RWPE2 (cell line): ENCODE measurements at regions not wholly inside any gene's neighbourhood (a gene's known extent, or its start where the extent isn't known, plus 50 kb on each side); places are given as distances from the start of the nearest gene placed in this dataset.
A peak's percentile ranks its signal among the peaks of the same experiment; 100 is the strongest.

ENCODE experiments used
- ATAC-seq: fragments of 200-7000 bp; cut with Tn5 transposase; 3 replicates; pipeline ENCODE4 v1.9.1; 2021; ENCODE audit warnings: low read depth
- DNase-seq: peaks from one replicate; pipeline ENCODE4 v3.0.0-alpha.2; 2020; ENCODE audit warnings: low spot score
- H3K27ac ChIP-seq: fragments of 450-650 bp; 2 replicates; pipeline ENCODE4 v1.5.1; 2017; ENCODE audit warnings: mild to moderate bottlenecking; ENCODE audit not compliant: poor library complexity, severe bottlenecking
- H3K27me3 ChIP-seq: fragments of 250-450 bp; sonication (Bioruptor Pico); 2 replicates; pipeline ENCODE4 v1.5.1; 2021; ENCODE audit warnings: mild to moderate bottlenecking, moderate library complexity; ENCODE audit not compliant: insufficient read depth, poor library complexity, severe bottlenecking
- H3K36me3 ChIP-seq: fragments of 250-450 bp; sonication (Bioruptor Pico); 2 replicates; pipeline ENCODE4 v1.5.1; 2020; ENCODE audit warnings: low read depth, mild to moderate bottlenecking, moderate library complexity
- H3K4me1 ChIP-seq: fragments of 250-450 bp; sonication (Bioruptor Pico); 2 replicates; pipeline ENCODE4 v1.5.1; 2021; ENCODE audit warnings: mild to moderate bottlenecking, moderate library complexity; ENCODE audit not compliant: insufficient read depth, poor library complexity, severe bottlenecking
- H3K4me3 ChIP-seq: fragments of 250-450 bp; sonication (Bioruptor Pico); 2 replicates; pipeline ENCODE4 v1.5.1; 2021; ENCODE audit warnings: mild to moderate bottlenecking, moderate library complexity; ENCODE audit not compliant: severe bottlenecking
- H3K9me3 ChIP-seq: fragments of 250-450 bp; sonication (Bioruptor Pico); 2 replicates; pipeline ENCODE4 v1.5.1; 2021; ENCODE audit warnings: mild to moderate bottlenecking, moderate library complexity; ENCODE audit not compliant: severe bottlenecking
- TF ChIP-seq, protein P1 (sequence below): fragments of 450-650 bp; IDR thresholded peaks from one replicate; pipeline ENCODE4 v1.5.1; 2017; ENCODE audit warnings: mild to moderate bottlenecking, moderate library complexity; ENCODE audit not compliant: poor library complexity, severe bottlenecking

DNA sequence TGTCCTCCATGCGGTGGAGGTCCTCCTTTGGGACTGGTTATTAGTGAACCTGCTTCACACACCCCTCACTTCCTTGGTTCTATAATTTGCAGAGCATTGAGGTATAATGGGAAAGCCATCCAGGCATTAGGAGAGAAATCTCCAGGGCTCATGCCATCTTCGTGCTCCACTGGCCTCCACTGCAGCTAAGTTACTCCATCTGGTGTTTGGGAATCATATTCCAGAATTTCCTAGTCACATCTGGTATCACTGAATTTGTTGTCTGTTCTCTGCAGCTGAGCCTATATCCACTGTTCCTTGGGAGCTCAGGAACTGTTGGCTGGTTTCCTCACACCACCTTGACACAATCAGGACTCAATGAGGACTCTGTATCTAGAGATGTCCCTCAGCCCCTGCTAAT is 173.0 kb upstream of the TSHZ2 start:
- peaks cover 13% of the 10 kb centered on the region for H3K27me3 ChIP-seq
- no peaks in the 10 kb centered on the region for H3K4me1 ChIP-seq
- H3K9me3 ChIP-seq: no peaks in the 10 kb centered on the region
- no peaks in the 10 kb centered on the region for H3K36me3 ChIP-seq
- ATAC-seq (no peak), DNase-seq (no peak)
- H3K4me3 ChIP-seq: no peak overlapping the region
- TF ChIP-seq, protein P1, sequence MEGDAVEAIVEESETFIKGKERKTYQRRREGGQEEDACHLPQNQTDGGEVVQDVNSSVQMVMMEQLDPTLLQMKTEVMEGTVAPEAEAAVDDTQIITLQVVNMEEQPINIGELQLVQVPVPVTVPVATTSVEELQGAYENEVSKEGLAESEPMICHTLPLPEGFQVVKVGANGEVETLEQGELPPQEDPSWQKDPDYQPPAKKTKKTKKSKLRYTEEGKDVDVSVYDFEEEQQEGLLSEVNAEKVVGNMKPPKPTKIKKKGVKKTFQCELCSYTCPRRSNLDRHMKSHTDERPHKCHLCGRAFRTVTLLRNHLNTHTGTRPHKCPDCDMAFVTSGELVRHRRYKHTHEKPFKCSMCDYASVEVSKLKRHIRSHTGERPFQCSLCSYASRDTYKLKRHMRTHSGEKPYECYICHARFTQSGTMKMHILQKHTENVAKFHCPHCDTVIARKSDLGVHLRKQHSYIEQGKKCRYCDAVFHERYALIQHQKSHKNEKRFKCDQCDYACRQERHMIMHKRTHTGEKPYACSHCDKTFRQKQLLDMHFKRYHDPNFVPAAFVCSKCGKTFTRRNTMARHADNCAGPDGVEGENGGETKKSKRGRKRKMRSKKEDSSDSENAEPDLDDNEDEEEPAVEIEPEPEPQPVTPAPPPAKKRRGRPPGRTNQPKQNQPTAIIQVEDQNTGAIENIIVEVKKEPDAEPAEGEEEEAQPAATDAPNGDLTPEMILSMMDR: no peak
- H3K27ac ChIP-seq: no peak overlapping the region

DNA sequence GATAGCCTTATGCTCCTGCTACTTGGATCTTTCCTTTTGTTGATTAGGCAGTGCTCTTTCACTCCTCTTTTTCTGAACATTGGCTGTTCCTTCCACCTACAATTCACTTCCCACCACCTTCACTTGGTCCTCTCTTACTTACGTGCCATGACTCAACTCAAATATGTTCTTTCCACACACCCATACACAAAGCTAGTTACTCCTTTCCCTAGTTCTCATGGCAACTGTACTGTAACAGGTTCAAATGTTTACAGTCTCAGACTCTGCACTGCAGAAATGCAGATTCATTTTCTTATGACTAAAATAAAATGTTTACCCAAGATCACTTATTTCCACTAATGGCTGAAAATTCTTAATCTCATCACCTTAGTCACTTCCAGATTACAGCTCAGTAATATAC is 174.0 kb upstream of the TSHZ2 start:
- Histone ChIP-seq H3K4me1 (no peaks in the 10 kb centered on the region), H3K27me3 (peaks cover 13% of the 10 kb centered on the region), H3K9me3 (no peaks in the 10 kb centered on the region), H3K36me3 (no peaks in the 10 kb centered on the region), H3K4me3 (no peak overlapping the region), H3K27ac (no peak overlapping the region)
- TF ChIP-seq, protein P1: no peak
- no peak for DNase-seq
- peak; percentile 30; the same call in 1 of the 3 replicates for ATAC-seq

DNA sequence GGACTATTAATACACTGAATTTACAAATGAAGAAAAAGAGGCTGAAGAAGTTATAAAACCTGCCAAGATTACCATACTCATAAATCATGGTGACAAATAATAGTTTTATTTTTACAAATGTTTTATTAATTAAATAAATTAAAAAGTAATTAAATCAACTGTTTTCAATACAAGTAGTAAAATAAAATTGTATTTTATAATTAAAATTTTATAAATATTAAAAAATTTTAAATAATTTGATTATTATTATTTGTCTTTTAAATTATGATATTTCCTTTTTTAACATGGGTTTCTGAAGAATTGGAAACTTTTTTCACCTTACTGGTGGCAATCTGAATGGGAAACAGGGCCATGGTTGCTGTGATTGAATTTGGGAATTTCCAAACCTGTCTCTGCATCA is 177.3 kb upstream of the TSHZ2 start:
- DNase-seq: no peak
- Histone ChIP-seq H3K4me3 (no peak overlapping the region), H3K27me3 (peaks cover 13% of the 10 kb centered on the region), H3K27ac (no peak overlapping the region), H3K9me3 (no peaks in the 10 kb centered on the region), H3K4me1 (no peaks in the 10 kb centered on the region), H3K36me3 (no peaks in the 10 kb centered on the region)
- TF ChIP-seq, protein P1: no peak
- ATAC-seq: no peak

DNA sequence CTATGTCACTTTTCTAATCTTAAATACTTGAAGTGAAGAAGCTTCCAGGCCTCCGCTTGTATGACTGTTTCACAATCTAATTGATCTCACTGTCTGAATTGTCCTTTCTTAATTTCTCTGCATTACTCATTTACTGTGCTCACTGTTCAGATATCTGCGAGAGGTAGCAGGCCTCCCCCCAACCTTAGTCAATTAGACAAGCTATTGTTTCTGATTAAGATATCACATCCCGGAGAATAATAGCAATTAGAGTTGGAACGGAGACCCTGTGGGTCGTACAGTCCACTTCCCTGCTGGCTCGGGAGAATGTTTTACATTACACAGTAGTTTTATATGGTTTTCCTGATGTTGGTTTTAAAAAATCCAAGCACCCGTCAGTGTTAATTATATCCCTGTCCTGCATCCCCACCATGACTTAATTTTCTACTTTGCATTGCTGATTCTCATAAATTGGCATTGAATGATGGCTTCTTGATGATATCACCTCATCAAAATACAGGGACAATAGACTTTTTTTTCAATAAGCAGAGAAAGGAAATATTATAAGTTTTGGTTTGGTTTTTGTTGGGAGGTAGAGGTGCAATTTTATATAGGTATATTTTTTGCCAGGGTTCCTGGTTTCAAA is 178.7 kb upstream of the TSHZ2 start:
- no peak for DNase-seq
- TF ChIP-seq, protein P1: no peak
- no peaks in the 10 kb centered on the region for H3K4me1 ChIP-seq
- H3K27ac ChIP-seq: no peak overlapping the region
- H3K36me3 ChIP-seq: no peaks in the 10 kb centered on the region
- H3K9me3 ChIP-seq: no peaks in the 10 kb centered on the region
- H3K27me3 ChIP-seq: peaks cover 14% of the 10 kb centered on the region
- no peak for ATAC-seq
- no peak overlapping the region for H3K4me3 ChIP-seq

DNA sequence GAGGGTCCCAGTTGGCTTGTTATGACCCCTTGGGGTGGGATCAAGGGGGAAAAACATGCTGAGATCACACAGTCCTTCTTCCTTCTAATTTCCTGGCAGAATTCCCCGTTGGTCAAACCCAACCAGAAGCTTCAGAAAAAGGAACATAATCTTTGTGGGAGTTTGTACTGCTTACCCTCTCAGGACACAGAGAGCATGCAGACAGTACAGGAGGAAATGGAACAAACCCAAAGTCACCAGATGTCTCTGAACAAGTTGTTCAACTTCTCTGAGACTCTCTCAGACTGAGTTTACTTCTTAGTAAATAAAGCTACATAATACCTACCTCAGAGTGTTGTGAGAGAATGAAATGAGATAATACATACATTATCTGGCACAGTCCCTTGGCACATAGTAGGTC is 181.1 kb upstream of the TSHZ2 start:
- DNase-seq: no peak
- no peak overlapping the region for H3K27ac ChIP-seq
- TF ChIP-seq, protein P1: no peak
- H3K9me3 ChIP-seq: no peaks in the 10 kb centered on the region
- H3K36me3 ChIP-seq: no peaks in the 10 kb centered on the region
- no peak overlapping the region for H3K4me3 ChIP-seq
- peaks cover 22% of the 10 kb centered on the region for H3K27me3 ChIP-seq
- ATAC-seq: peak; percentile 9; the same call in 1 of the 3 replicates
- H3K4me1 ChIP-seq: no peaks in the 10 kb centered on the region
